ENCODE measurements at regions not wholly inside any gene's neighbourhood (a gene's known extent, or its start where the extent isn't known, plus 50 kb on each side); places are given as distances from the start of the nearest gene placed in this dataset.

- TF ChIP-seq, protein P1, sequence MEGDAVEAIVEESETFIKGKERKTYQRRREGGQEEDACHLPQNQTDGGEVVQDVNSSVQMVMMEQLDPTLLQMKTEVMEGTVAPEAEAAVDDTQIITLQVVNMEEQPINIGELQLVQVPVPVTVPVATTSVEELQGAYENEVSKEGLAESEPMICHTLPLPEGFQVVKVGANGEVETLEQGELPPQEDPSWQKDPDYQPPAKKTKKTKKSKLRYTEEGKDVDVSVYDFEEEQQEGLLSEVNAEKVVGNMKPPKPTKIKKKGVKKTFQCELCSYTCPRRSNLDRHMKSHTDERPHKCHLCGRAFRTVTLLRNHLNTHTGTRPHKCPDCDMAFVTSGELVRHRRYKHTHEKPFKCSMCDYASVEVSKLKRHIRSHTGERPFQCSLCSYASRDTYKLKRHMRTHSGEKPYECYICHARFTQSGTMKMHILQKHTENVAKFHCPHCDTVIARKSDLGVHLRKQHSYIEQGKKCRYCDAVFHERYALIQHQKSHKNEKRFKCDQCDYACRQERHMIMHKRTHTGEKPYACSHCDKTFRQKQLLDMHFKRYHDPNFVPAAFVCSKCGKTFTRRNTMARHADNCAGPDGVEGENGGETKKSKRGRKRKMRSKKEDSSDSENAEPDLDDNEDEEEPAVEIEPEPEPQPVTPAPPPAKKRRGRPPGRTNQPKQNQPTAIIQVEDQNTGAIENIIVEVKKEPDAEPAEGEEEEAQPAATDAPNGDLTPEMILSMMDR (IDR thresholded peaks at IDR 0.05; ENCODE audit: extremely low read depth in 1 of 2, insufficient read depth in 1 of 2, low read depth in 1 of 2, low read length in 2 of 2): no peak
- TF ChIP-seq EZH2 (IDR thresholded peaks at IDR 0.05; ENCODE audit: borderline replicate concordance, low read depth, low read length, severe bottlenecking) (no peak), POLR2A (IDR thresholded peaks at IDR 0.05; ENCODE audit: low read depth, low read length) (no peak), FOS (IDR thresholded peaks at IDR 0.05; ENCODE audit: borderline replicate concordance, insufficient read depth, low read length) (no peak), POLR2AphosphoS5 (IDR thresholded peaks at IDR 0.05; ENCODE audit: insufficient read depth, low read depth, low read length) (no peak), JUN (IDR thresholded peaks at IDR 0.05; ENCODE audit: borderline replicate concordance, insufficient read depth, insufficient read length, low read depth) (no peak), MYC (IDR thresholded peaks at IDR 0.05; ENCODE audit: low read depth, low read length) (no peak)
- TF ChIP-seq, protein P2, sequence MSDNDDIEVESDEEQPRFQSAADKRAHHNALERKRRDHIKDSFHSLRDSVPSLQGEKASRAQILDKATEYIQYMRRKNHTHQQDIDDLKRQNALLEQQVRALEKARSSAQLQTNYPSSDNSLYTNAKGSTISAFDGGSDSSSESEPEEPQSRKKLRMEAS (IDR thresholded peaks at IDR 0.05; ENCODE audit: insufficient read depth, insufficient read length): no peak
Observed at GRCh38 chr9:129506041-129506440, 114.9 kb downstream of the C9orf50 start.

All from endothelial cell of umbilical vein (primary cell).